ENCODE measurements at regions not wholly inside any gene's neighbourhood (a gene's known extent, or its start where the extent isn't known, plus 50 kb on each side); places are given as distances from the start of the nearest gene placed in this dataset.

DNA sequence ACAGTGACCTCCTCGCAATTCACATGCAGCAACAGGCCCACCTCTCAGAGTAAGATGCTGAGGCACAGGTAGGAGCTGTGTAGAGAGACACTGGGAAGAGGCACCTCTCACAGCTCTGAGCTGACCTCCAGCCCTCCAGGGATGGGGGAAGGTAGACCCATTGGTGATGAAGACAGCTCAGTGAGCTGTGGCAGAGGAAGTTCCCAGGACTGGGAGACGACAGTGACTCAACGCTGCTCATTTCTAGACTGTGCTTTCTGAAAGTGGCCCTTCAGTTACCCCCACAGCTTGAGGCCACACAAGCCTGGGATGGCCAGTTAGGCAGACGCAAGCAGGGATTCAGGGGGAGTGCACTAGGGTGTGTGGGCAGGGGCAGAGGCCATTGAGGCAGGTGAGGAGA lies 2073.2 kb downstream of the TP53TG3F start:
- TF ChIP-seq POLR2A (IDR thresholded peaks at IDR 0.05) (no peak), POLR2AphosphoS5 (IDR thresholded peaks at IDR 0.05) (no peak)
- TF ChIP-seq, protein P1, sequence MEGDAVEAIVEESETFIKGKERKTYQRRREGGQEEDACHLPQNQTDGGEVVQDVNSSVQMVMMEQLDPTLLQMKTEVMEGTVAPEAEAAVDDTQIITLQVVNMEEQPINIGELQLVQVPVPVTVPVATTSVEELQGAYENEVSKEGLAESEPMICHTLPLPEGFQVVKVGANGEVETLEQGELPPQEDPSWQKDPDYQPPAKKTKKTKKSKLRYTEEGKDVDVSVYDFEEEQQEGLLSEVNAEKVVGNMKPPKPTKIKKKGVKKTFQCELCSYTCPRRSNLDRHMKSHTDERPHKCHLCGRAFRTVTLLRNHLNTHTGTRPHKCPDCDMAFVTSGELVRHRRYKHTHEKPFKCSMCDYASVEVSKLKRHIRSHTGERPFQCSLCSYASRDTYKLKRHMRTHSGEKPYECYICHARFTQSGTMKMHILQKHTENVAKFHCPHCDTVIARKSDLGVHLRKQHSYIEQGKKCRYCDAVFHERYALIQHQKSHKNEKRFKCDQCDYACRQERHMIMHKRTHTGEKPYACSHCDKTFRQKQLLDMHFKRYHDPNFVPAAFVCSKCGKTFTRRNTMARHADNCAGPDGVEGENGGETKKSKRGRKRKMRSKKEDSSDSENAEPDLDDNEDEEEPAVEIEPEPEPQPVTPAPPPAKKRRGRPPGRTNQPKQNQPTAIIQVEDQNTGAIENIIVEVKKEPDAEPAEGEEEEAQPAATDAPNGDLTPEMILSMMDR (IDR thresholded peaks at IDR 0.05 in 8 of 11, conservative IDR thresholded peaks at IDR 0.05 in 3 of 11) = no peak
